HepG2 (cell line): ENCODE measurements at regions not wholly inside any gene's neighbourhood (a gene's known extent, or its start where the extent isn't known, plus 50 kb on each side); places are given as distances from the start of the nearest gene placed in this dataset.

Experiments used
- ATAC-seq: fragments of 200-7000 bp; cut with Tn5 transposase; 3 replicates; pipeline ENCODE4 v1.9.1; 2020; ENCODE audit warnings: mild to moderate bottlenecking, moderate library complexity
- BruUV-seq: library from RNA; stranded (reverse); fragments of 400-500 nt; replicated peaks from 2 replicates; lab custom pipeline; 2021; lab: Mats Ljungman, UMichigan
- CTCF ChIA-PET: fragments of 300-600 bp; formaldehyde crosslinking; extraction: SDS; loops from one replicate; lab custom pipeline; 2021; ENCODE audit warnings: low total read pairs, inconsistent platforms, low intra/inter-chr PET ratio; lab: Yijun Ruan, JAX
- POLR2A ChIA-PET: fragments of 350-600 bp; sonication (Branson Sonifier 250); formaldehyde crosslinking; loops from one replicate; lab custom pipeline; 2020; ENCODE audit warnings: antibody characterized with exemption, inconsistent platforms; lab: Yijun Ruan, JAX
- DNase-seq: peaks from one replicate; pipeline ENCODE4 v3.0.0-alpha.2; 2015; ENCODE audit warnings: low spot score
- FAIRE-seq: peaks from 3 replicates; lab custom pipeline; 2011; peaks lifted over from hg19 to GRCh38; lab: Jason Lieb, UNC
- H2AFZ ChIP-seq: one replicate; pipeline ENCODE4 v1.6.1; 2011; ENCODE audit warnings: low read length, inconsistent platforms
- H3K27ac ChIP-seq: fragments of 300-600 bp; 3 replicates; pipeline ENCODE4 v1.8.0; 2011; ENCODE audit warnings: mixed run types, mild to moderate bottlenecking, mixed read lengths, low read length, inconsistent platforms; ENCODE audit not compliant: insufficient read depth; ENCODE audit errors: extremely low read length
- H3K27me3 ChIP-seq, 2 experiments: fragments of 200-600 bp in 1 of 2; 2 replicates in 1 of 2; 3 replicates in 1 of 2; pipeline versions ENCODE4 v1.6.0 to v1.8.0; 2011; ENCODE audit warnings: low read length in 2 of 2, mild to moderate bottlenecking in 2 of 2, moderate library complexity in 2 of 2, inconsistent platforms in 1 of 2; ENCODE audit not compliant: insufficient read depth in 2 of 2, control insufficient read depth in 1 of 2
- H3K36me3 ChIP-seq, 2 experiments: fragments of 200-600 bp in 1 of 2; replicated peaks in 1 of 2; 2 replicates in 1 of 2; 3 replicates in 1 of 2; pipeline versions ENCODE4 v1.5.1 to v1.8.0; 2011; ENCODE audit warnings: low read length in 2 of 2, inconsistent platforms in 1 of 2; ENCODE audit not compliant: insufficient read depth in 2 of 2, control insufficient read depth in 1 of 2
- H3K4me1 ChIP-seq: 2 replicates; pipeline ENCODE4 v1.5.1; 2012; ENCODE audit warnings: low read length, inconsistent platforms; ENCODE audit not compliant: insufficient read depth
- H3K4me2 ChIP-seq: 2 replicates; pipeline ENCODE4 v1.6.0; 2011; ENCODE audit warnings: low read depth, low read length, inconsistent platforms
- H3K4me3 ChIP-seq, 3 experiments: fragments of 200-600 bp in 1 of 3; sonication (generic), shearing (Covaris generic) in 1 of 3; replicated peaks in 1 of 3; 2 replicates each; pipeline ENCODE4 v1.5.1; 2011 to 2016; ENCODE audit warnings: low read length in 3 of 3, inconsistent platforms in 2 of 3, low read depth in 2 of 3, mild to moderate bottlenecking in 2 of 3, control low read depth in 1 of 3, mixed read lengths in 1 of 3; ENCODE audit not compliant: insufficient read depth in 1 of 3
- H3K79me2 ChIP-seq: one replicate; pipeline ENCODE4 v1.6.1; 2011; ENCODE audit warnings: low read length, inconsistent platforms; ENCODE audit not compliant: insufficient read depth
- H3K9ac ChIP-seq: 2 replicates; pipeline ENCODE4 v1.6.0; 2011; ENCODE audit warnings: mild to moderate bottlenecking, low read depth, low read length, inconsistent platforms; ENCODE audit not compliant: insufficient read depth
- H3K9me3 ChIP-seq: 2 replicates; pipeline ENCODE4 v1.5.1; 2012; ENCODE audit warnings: mild to moderate bottlenecking, low read length
- H4K20me1 ChIP-seq: 2 replicates; pipeline ENCODE4 v1.6.0; 2011; ENCODE audit warnings: inconsistent platforms, mild to moderate bottlenecking, low read length, moderate library complexity; ENCODE audit not compliant: insufficient read depth
- ARNT ChIP-seq: fragments of 450-650 bp; IDR thresholded peaks from 2 replicates; pipeline ENCODE4 v1.6.1; 2017
- GFI1 ChIP-seq: sonication (generic); formaldehyde crosslinking; IDR thresholded peaks from 2 replicates; pipeline ENCODE4 v1.5.0; 2020; ENCODE audit warnings: missing genetic modification reagents, mild to moderate bottlenecking, borderline replicate concordance
- HOXA9 ChIP-seq: sonication (generic); formaldehyde crosslinking; IDR thresholded peaks from 2 replicates; pipeline ENCODE4 v1.8.1; 2022; ENCODE audit warnings: missing genetic modification reagents, mild to moderate bottlenecking, moderate library complexity, borderline replicate concordance
- PAWR ChIP-seq: sonication (generic); formaldehyde crosslinking; IDR thresholded peaks from 2 replicates; pipeline ENCODE4 v1.4.0; 2020; ENCODE audit warnings: missing genetic modification reagents, mild to moderate bottlenecking, borderline replicate concordance
- PHF5A ChIP-seq: IDR thresholded peaks from one replicate; pipeline ENCODE4 v1.6.1; 2018; ENCODE audit warnings: low read depth, missing genetic modification reagents; ENCODE audit not compliant: unreplicated experiment
- SOX6 ChIP-seq, 2 experiments: fragments of 450-650 bp in 1 of 2; sonication (generic) in 1 of 2; formaldehyde crosslinking in 1 of 2; IDR thresholded peaks; 2 replicates each; pipeline versions ENCODE4 v1.4.0 to v1.6.1; 2017 to 2020; ENCODE audit warnings: antibody characterized with exemption in 1 of 2, mild to moderate bottlenecking in 1 of 2, missing genetic modification reagents in 1 of 2
- SP140L ChIP-seq: sonication (generic); formaldehyde crosslinking; IDR thresholded peaks from 2 replicates; pipeline ENCODE4 v1.4.0; 2020; ENCODE audit warnings: missing genetic modification reagents, borderline replicate concordance
- TCF12 ChIP-seq, 2 experiments: fragments of 450-650 bp in 1 of 2; sonication (generic) in 1 of 2; formaldehyde crosslinking in 1 of 2; IDR thresholded peaks; 2 replicates each; pipeline versions ENCODE4 v1.6.1 to v1.8.0; 2017 to 2022; ENCODE audit warnings: antibody characterized with exemption in 1 of 2, mild to moderate bottlenecking in 1 of 2, missing genetic modification reagents in 1 of 2, moderate library complexity in 1 of 2
- ZBTB42 ChIP-seq: sonication (generic); formaldehyde crosslinking; IDR thresholded peaks from 2 replicates; pipeline ENCODE4 v1.5.0; 2020; ENCODE audit warnings: mild to moderate bottlenecking, missing genetic modification reagents
- ZFP1 ChIP-seq: IDR thresholded peaks from 2 replicates; pipeline ENCODE4 v1.6.1; 2016
- ZNF282 ChIP-seq: fragments of 450-650 bp; IDR thresholded peaks from 2 replicates; pipeline ENCODE4 v1.6.1; 2018; ENCODE audit not compliant: partially characterized antibody
- ZNF468 ChIP-seq: sonication (generic); formaldehyde crosslinking; IDR thresholded peaks from 2 replicates; pipeline ENCODE4 v1.8.0; 2022; ENCODE audit warnings: mild to moderate bottlenecking, moderate library complexity, missing genetic modification reagents
- ZNF589 ChIP-seq: sonication (generic); formaldehyde crosslinking; conservative IDR thresholded peaks from 2 replicates; pipeline ENCODE4 v1.8.0; 2022; ENCODE audit warnings: mild to moderate bottlenecking, moderate library complexity, missing genetic modification reagents
- ZNF747 ChIP-seq: sonication (generic); formaldehyde crosslinking; IDR thresholded peaks from 2 replicates; pipeline ENCODE4 v1.8.1; 2023; ENCODE audit warnings: missing genetic modification reagents, mild to moderate bottlenecking, borderline replicate concordance
- WGBS: methylation state at CpG from one replicate; pipeline ENCODE4 v1.1.6; 2017; ENCODE audit warnings: low lambda C conversion rate; 5-methylcytosine and 5-hydroxymethylcytosine counted together
- in situ Hi-C: cut with HindIII; loops from 2 replicates; pipeline ENCODE4 v1.10.0; 2017; ENCODE audit warnings: low pct_unique_long_range_greater_than_20kb; ENCODE audit not compliant: extremely low pct_ligation_motif_present
- intact Hi-C: fragments of 100-400 bp; cut with micrococcal nuclease; formaldehyde crosslinking; loops from one replicate; pipeline ENCODE4 v1.10.0; 2022; ENCODE audit not compliant: unreplicated experiment
- TF ChIP-seq, protein P1 (sequence below): sonication (generic); formaldehyde crosslinking; IDR thresholded peaks from 2 replicates; pipeline ENCODE4 v1.4.0; 2020; ENCODE audit warnings: missing genetic modification reagents, mild to moderate bottlenecking, borderline replicate concordance
- TF ChIP-seq, protein P2 (sequence below): sonication (generic); formaldehyde crosslinking; IDR thresholded peaks from 2 replicates; pipeline ENCODE4 v1.4.0; 2020; ENCODE audit warnings: missing genetic modification reagents, borderline replicate concordance

DNA sequence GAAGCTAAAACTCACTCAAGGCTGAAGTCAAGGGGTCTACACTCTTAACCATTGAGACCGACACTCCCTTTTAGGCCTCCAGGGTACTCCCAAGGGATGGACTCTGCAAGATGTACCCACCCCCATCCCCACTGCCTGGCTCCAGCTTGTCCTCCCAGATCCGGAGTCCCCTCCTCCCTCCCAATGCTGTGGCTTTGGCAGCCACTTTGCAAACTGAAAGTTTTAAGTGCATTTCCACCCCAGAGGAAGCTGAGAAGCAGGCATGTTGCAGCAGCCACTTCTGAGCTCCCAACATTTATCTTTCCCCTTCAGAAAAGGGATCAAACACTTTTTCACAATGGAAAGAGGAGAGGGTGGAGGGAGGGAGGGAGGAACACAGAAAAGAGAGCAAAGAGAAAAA lies 115.2 kb downstream of the COPRS start:
- Histone ChIP-seq H3K4me1 (peaks cover 13% of the 10 kb centered on the region; the same call in 1 of the 2 replicates), H3K27ac (no peak overlapping the region), H3K4me2 (no peak overlapping the region), H3K79me2 (no peaks in the 10 kb centered on the region), H3K36me3 (no peaks in the 10 kb centered on the region), H3K9me3 (no peaks in the 10 kb centered on the region), H3K27me3 (peaks cover 3 to 6% of the 10 kb centered on the region in 2 experiments; a peak in 2 of 5 replicates), H4K20me1 (no peaks in the 10 kb centered on the region), H2AFZ (no peak overlapping the region), H3K4me3 (no peak overlapping the region), H3K9ac (no peak overlapping the region)
- intact Hi-C loops (no loop called here), in situ Hi-C loops (no loop called here)
- FAIRE-seq (no peak), ATAC-seq (no peak), DNase-seq (no peak)
- WGBS: 55% methylated on average over 2 of the region's 2 CpGs
- no TSS peak for BruUV-seq
- CTCF ChIA-PET: no interaction called here
- POLR2A ChIA-PET: no interaction called here
- TF ChIP-seq ZNF747 (CRISPR knock-in tag) (no peak), SOX6 (IDR thresholded peaks at IDR 0.05) (no peak), SOX6 (CRISPR knock-in tag; IDR thresholded peaks at IDR 0.05) (no peak), GFI1 (no peak), ARNT (no peak), ZNF589 (CRISPR knock-in tag) (no peak), TCF12 (IDR thresholded peaks at IDR 0.05) (no peak), TCF12 (CRISPR knock-in tag; IDR thresholded peaks at IDR 0.05) (no peak), SP140L (CRISPR knock-in tag) (no peak), ZNF468 (no peak), ZNF282 (no peak), ZBTB42 (no peak), PAWR (no peak), PHF5A (CRISPR knock-in tag) (no peak), ZFP1 (CRISPR knock-in tag) (no peak), HOXA9 (no peak)
- TF ChIP-seq, protein P1, sequence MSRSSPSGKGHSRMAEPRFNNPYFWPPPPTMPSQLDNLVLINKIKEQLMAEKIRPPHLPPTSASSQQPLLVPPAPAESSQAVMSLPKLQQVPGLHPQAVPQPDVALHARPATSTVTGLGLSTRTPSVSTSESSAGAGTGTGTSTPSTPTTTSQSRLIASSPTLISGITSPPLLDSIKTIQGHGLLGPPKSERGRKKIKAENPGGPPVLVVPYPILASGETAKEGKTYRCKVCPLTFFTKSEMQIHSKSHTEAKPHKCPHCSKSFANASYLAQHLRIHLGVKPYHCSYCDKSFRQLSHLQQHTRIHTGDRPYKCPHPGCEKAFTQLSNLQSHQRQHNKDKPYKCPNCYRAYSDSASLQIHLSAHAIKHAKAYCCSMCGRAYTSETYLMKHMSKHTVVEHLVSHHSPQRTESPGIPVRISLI: no peak
- TF ChIP-seq, protein P2, sequence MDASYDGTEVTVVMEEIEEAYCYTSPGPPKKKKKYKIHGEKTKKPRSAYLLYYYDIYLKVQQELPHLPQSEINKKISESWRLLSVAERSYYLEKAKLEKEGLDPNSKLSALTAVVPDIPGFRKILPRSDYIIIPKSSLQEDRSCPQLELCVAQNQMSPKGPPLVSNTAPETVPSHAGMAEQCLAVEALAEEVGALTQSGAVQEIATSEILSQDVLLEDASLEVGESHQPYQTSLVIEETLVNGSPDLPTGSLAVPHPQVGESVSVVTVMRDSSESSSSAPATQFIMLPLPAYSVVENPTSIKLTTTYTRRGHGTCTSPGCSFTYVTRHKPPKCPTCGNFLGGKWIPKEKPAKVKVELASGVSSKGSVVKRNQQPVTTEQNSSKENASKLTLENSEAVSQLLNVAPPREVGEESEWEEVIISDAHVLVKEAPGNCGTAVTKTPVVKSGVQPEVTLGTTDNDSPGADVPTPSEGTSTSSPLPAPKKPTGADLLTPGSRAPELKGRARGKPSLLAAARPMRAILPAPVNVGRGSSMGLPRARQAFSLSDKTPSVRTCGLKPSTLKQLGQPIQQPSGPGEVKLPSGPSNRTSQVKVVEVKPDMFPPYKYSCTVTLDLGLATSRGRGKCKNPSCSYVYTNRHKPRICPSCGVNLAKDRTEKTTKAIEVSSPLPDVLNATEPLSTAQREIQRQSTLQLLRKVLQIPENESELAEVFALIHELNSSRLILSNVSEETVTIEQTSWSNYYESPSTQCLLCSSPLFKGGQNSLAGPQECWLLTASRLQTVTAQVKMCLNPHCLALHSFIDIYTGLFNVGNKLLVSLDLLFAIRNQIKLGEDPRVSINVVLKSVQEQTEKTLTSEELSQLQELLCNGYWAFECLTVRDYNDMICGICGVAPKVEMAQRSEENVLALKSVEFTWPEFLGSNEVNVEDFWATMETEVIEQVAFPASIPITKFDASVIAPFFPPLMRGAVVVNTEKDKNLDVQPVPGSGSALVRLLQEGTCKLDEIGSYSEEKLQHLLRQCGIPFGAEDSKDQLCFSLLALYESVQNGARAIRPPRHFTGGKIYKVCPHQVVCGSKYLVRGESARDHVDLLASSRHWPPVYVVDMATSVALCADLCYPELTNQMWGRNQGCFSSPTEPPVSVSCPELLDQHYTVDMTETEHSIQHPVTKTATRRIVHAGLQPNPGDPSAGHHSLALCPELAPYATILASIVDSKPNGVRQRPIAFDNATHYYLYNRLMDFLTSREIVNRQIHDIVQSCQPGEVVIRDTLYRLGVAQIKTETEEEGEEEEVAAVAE (CRISPR knock-in tag): no peak
